ENCODE measurements at regions not wholly inside any gene's neighbourhood (a gene's known extent, or its start where the extent isn't known, plus 50 kb on each side); places are given as distances from the start of the nearest gene placed in this dataset.

DNA sequence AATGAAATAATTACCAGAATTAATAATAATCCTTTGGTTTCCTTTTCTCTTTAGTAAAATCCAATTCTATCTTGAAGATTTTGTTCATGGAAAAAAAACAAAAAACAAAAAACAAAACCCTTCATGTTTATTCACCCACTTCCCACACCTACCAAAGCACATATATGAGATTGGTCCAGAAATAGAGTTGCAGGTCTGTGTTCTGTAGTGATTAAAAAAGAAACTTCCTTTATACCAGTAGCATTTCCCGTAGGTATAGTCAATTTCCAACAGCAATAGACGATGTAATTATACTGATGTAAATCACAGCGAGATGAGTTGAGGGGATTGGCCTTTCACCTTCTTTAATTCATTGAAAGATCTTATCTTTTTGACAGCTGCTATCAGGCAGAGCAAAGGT, 194.6 kb downstream of the SOX2 start:
- H3K36me3 ChIP-seq (replicated peaks in 1 of 2; ENCODE audit: control insufficient read depth in 1 of 2, insufficient read depth in 2 of 2, low read length in 1 of 2) = no peaks in the 10 kb centered on the region
- H3K27me3 ChIP-seq (ENCODE audit: insufficient read depth) = no peaks in the 10 kb centered on the region
- DNase-seq = no peak
- WGBS (ENCODE audit: low lambda C conversion rate) = 46% methylated on average over 3 of the region's 3 CpGs
- no peak overlapping the region for H3K27ac ChIP-seq (ENCODE audit: low read depth in 2 of 2, low read length in 1 of 2)
- H3K4me1 ChIP-seq (ENCODE audit: control insufficient read depth in 1 of 2, insufficient read depth in 2 of 2, low read depth in 1 of 2, low read length in 1 of 2) = no peaks in the 10 kb centered on the region
- H3K79me2 ChIP-seq (ENCODE audit: insufficient read depth) = no peaks in the 10 kb centered on the region
- ChIA-PET POLR2A (no interaction called here), CTCF (no interaction called here)
- TF ChIP-seq, protein P1, sequence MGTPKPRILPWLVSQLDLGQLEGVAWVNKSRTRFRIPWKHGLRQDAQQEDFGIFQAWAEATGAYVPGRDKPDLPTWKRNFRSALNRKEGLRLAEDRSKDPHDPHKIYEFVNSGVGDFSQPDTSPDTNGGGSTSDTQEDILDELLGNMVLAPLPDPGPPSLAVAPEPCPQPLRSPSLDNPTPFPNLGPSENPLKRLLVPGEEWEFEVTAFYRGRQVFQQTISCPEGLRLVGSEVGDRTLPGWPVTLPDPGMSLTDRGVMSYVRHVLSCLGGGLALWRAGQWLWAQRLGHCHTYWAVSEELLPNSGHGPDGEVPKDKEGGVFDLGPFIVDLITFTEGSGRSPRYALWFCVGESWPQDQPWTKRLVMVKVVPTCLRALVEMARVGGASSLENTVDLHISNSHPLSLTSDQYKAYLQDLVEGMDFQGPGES (IDR thresholded peaks at IDR 0.05; ENCODE audit: low read depth, low read length) = no peak
- TF ChIP-seq NFIC (IDR thresholded peaks at IDR 0.05; ENCODE audit: borderline replicate concordance) (no peak), MXI1 (IDR thresholded peaks at IDR 0.05; ENCODE audit: low read depth, low read length) (no peak), POLR2AphosphoS5 (IDR thresholded peaks at IDR 0.05; ENCODE audit: low read depth, low read length) (no peak), TEAD4 (IDR thresholded peaks at IDR 0.05; ENCODE audit: borderline replicate concordance, insufficient read depth) (no peak), RCOR1 (IDR thresholded peaks at IDR 0.05; ENCODE audit: low read length) (no peak), FOSL2 (IDR thresholded peaks at IDR 0.05; ENCODE audit: borderline replicate concordance, low read depth) (no peak), FOXM1 (IDR thresholded peaks at IDR 0.05; ENCODE audit: low read depth) (no peak), TAF1 (IDR thresholded peaks at IDR 0.05; ENCODE audit: borderline replicate concordance, low read depth, low read length) (no peak), NRF1 (IDR thresholded peaks at IDR 0.05; ENCODE audit: low read depth, low read length) (no peak), GABPA (IDR thresholded peaks at IDR 0.05; ENCODE audit: low read depth) (no peak), ELF1 (IDR thresholded peaks at IDR 0.05) (no peak), EZH2phosphoT487 (IDR thresholded peaks at IDR 0.05; ENCODE audit: borderline replicate concordance, low read depth) (no peak)
- TF ChIP-seq, protein P2, sequence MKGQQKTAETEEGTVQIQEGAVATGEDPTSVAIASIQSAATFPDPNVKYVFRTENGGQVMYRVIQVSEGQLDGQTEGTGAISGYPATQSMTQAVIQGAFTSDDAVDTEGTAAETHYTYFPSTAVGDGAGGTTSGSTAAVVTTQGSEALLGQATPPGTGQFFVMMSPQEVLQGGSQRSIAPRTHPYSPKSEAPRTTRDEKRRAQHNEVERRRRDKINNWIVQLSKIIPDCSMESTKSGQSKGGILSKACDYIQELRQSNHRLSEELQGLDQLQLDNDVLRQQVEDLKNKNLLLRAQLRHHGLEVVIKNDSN (IDR thresholded peaks at IDR 0.05; ENCODE audit: borderline replicate concordance, low read depth) = no peak
- TF ChIP-seq, protein P3, sequence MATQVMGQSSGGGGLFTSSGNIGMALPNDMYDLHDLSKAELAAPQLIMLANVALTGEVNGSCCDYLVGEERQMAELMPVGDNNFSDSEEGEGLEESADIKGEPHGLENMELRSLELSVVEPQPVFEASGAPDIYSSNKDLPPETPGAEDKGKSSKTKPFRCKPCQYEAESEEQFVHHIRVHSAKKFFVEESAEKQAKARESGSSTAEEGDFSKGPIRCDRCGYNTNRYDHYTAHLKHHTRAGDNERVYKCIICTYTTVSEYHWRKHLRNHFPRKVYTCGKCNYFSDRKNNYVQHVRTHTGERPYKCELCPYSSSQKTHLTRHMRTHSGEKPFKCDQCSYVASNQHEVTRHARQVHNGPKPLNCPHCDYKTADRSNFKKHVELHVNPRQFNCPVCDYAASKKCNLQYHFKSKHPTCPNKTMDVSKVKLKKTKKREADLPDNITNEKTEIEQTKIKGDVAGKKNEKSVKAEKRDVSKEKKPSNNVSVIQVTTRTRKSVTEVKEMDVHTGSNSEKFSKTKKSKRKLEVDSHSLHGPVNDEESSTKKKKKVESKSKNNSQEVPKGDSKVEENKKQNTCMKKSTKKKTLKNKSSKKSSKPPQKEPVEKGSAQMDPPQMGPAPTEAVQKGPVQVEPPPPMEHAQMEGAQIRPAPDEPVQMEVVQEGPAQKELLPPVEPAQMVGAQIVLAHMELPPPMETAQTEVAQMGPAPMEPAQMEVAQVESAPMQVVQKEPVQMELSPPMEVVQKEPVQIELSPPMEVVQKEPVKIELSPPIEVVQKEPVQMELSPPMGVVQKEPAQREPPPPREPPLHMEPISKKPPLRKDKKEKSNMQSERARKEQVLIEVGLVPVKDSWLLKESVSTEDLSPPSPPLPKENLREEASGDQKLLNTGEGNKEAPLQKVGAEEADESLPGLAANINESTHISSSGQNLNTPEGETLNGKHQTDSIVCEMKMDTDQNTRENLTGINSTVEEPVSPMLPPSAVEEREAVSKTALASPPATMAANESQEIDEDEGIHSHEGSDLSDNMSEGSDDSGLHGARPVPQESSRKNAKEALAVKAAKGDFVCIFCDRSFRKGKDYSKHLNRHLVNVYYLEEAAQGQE (IDR thresholded peaks at IDR 0.05; ENCODE audit: low read depth, low read length) = no peak
- H4K20me1 ChIP-seq (ENCODE audit: insufficient read depth) = no peaks in the 10 kb centered on the region
- no peaks in the 10 kb centered on the region for H3F3A ChIP-seq (replicated peaks; ENCODE audit: insufficient read depth)
- H3K4me3 ChIP-seq (ENCODE audit: low read depth in 2 of 2, low read length in 1 of 2) = no peak overlapping the region
- no peak overlapping the region for H2AFZ ChIP-seq (ENCODE audit: low read depth)
- no peak overlapping the region for H3K4me2 ChIP-seq
- no peaks in the 10 kb centered on the region for H3K9me3 ChIP-seq
- H3K9me2 ChIP-seq = no peaks in the 10 kb centered on the region
- no peak overlapping the region for H3K9ac ChIP-seq

Data from SK-N-SH (cell line).